ENCODE measurements at regions not wholly inside any gene's neighbourhood (a gene's known extent, or its start where the extent isn't known, plus 50 kb on each side); places are given as distances from the start of the nearest gene placed in this dataset.

DNA sequence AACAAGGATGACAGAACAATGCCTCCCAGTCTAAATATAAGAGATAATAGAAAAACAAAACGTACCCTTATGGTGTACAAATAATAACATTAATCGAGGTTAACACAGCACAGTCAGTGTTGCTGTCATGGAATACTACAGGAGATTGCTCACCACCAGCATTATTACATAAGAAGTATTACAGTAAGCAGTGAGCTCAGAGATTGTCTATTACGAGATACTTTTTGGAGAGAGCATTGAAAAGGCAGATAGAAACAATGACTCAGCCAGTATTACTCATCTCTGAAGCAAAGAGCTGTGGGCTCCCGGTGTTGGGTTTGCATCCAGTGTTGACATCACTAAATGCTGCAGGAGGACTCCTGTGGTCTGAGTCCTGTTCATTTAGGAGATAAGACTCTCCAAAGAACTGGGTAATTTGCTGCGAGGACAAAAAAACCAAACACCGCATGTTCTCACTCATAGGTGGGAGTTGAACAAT is 191.9 kb upstream of the SEMA6A start:
- no peaks in the 10 kb centered on the region for H3K4me1 ChIP-seq
- no peak for DNase-seq
- intact Hi-C loops (cut with DNase I) = no loop called here
- H3K27me3 ChIP-seq = no peaks in the 10 kb centered on the region
- WGBS, 2 donors = 57 to 61% methylated on average over 6 of the region's 6 CpGs
- TF ChIP-seq POLR2A (IDR thresholded peaks at IDR 0.05) = no peak
- TF ChIP-seq, protein P1, sequence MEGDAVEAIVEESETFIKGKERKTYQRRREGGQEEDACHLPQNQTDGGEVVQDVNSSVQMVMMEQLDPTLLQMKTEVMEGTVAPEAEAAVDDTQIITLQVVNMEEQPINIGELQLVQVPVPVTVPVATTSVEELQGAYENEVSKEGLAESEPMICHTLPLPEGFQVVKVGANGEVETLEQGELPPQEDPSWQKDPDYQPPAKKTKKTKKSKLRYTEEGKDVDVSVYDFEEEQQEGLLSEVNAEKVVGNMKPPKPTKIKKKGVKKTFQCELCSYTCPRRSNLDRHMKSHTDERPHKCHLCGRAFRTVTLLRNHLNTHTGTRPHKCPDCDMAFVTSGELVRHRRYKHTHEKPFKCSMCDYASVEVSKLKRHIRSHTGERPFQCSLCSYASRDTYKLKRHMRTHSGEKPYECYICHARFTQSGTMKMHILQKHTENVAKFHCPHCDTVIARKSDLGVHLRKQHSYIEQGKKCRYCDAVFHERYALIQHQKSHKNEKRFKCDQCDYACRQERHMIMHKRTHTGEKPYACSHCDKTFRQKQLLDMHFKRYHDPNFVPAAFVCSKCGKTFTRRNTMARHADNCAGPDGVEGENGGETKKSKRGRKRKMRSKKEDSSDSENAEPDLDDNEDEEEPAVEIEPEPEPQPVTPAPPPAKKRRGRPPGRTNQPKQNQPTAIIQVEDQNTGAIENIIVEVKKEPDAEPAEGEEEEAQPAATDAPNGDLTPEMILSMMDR (IDR thresholded peaks at IDR 0.05) = no peak
- no peaks in the 10 kb centered on the region for H3K9me3 ChIP-seq
- no peak overlapping the region for H3K27ac ChIP-seq
- H3K4me3 ChIP-seq (replicated peaks in 1 of 3) = no peak overlapping the region
- no peaks in the 10 kb centered on the region for H3K36me3 ChIP-seq

DNA sequence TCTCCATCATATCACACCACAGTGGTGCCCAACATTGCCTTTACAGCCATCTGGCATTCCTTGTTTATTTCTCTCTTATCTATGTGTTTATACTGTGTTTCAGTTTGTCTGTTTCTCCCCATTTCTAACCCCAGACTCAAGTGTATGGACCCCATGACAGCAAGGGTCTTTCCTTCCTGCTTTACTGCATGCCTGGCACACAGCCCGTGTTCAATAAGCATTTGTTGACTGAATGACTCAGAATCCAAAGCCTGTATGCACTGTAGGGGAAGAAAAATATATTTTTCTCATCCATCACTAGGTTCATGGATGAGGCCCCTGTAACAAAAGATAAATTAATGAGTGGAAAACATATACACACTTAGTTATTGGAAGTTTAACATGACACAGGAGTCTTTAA is 190.8 kb upstream of the SEMA6A start:
- intact Hi-C loops (cut with DNase I) = no loop called here
- Histone ChIP-seq H3K9me3 (no peaks in the 10 kb centered on the region), H3K36me3 (no peaks in the 10 kb centered on the region), H3K4me1 (peaks cover 7 to 9% of the 10 kb centered on the region in 2 donors), H3K4me3 (replicated peaks in 1 of 3) (no peak overlapping the region), H3K27me3 (no peaks in the 10 kb centered on the region), H3K27ac (no peak overlapping the region)
- WGBS, 2 donors = 72 to 73% methylated on average over 1 of the region's 1 CpG
- no peak for DNase-seq
- no peak for TF ChIP-seq POLR2A (IDR thresholded peaks at IDR 0.05)
- TF ChIP-seq, protein P1 (IDR thresholded peaks at IDR 0.05) = no peak

DNA sequence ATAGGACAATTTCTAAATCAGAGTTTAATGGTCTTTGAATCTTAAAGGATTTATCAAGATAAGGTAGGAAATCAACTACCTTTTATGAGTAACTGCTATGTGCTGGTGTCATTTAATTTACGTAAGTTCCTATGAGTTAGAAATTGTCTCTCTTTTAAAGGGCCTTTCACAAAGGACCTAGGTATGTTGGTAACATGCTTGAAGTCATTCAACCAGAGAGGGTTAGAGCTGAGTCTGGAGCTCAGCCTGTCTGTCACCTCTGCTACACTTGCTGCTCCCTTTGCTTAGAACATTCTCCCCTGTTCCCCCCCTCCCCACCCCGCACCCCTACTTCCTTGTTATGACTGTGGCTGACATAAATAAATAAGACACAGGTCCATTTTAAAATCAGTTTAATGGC is 190.3 kb upstream of the SEMA6A start:
- no peak for DNase-seq
- no peaks in the 10 kb centered on the region for H3K9me3 ChIP-seq
- no peaks in the 10 kb centered on the region for H3K36me3 ChIP-seq
- no peaks in the 10 kb centered on the region for H3K27me3 ChIP-seq
- H3K4me3 ChIP-seq (replicated peaks in 1 of 3) = no peak overlapping the region
- WGBS, 2 donors = 89 to 95% methylated on average over 2 of the region's 2 CpGs
- H3K4me1 ChIP-seq = peaks cover 11 to 14% of the 10 kb centered on the region in 2 donors
- intact Hi-C loops (cut with DNase I) = no loop called here
- TF ChIP-seq POLR2A (IDR thresholded peaks at IDR 0.05) = no peak
- TF ChIP-seq, protein P1 (IDR thresholded peaks at IDR 0.05) = no peak
- no peak overlapping the region for H3K27ac ChIP-seq

DNA sequence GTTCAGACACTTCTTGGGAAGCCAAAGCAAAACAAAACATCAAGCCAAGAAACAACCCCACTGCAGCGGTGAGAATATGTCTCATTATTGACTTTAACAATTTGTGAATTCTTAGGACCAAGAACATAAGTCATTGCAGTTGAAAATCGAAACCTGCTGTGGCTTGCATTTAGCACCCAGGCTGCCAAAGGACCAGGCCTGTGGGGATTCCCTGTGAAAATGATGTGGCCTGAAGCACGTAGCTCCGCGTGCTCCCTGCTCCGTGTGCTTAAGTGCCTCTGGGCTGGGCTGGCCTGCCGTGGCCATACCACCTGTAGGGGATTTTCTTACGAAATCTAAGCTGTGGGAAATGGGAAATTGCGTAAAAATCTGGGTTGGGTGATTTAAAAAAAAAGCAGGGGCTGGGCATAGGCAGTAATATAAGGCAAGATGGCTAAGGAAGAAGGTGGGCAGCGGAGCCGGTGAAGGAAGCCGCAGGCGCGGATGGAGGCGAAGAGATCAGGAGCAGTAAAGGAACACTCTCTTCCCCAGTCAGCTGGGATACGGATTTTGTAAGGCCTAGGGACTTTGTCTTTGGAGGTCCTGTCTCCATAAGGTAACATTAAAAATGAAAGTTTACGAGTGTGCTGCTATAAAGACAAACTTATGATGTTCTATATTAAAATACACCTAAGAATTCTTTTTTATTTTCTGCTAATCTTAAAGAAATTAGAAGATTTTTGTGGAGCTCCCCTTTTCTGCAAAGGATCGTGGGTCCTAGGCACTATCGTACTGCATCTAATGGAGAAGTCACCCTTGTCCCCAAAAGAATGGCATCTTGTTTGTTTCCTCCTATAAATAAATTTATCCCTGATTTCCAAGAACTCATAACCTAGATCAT is 189.6 kb upstream of the SEMA6A start:
- Histone ChIP-seq H3K4me3 (replicated peaks in 1 of 3) (no peak overlapping the region), H3K27me3 (no peaks in the 10 kb centered on the region), H3K4me1 (peaks cover 14 to 18% of the 10 kb centered on the region in 2 donors), H3K36me3 (no peaks in the 10 kb centered on the region), H3K27ac (no peak overlapping the region), H3K9me3 (no peaks in the 10 kb centered on the region)
- no peak for DNase-seq
- TF ChIP-seq POLR2A (IDR thresholded peaks at IDR 0.05) = no peak
- TF ChIP-seq, protein P1 (IDR thresholded peaks at IDR 0.05) = no peak
- whole genome bisulfite sequencing, 2 donors = 89 to 95% methylated on average over 19 of the region's 19 CpGs
- intact Hi-C loops (cut with DNase I) = no loop called here

Measured in thyroid gland (tissue), 4 donors.